GM19023 (cell line): ENCODE measurements at regions not wholly inside any gene's neighbourhood (a gene's known extent, or its start where the extent isn't known, plus 50 kb on each side); places are given as distances from the start of the nearest gene placed in this dataset.

ENCODE experiments used
- ATAC-seq: cut with Tn5 transposase; IDR thresholded peaks from one replicate; pipeline ENCODE4 v1.9.1; 2021; ENCODE audit warnings: mild to moderate bottlenecking, moderate library complexity; ENCODE audit not compliant: unreplicated experiment

DNA sequence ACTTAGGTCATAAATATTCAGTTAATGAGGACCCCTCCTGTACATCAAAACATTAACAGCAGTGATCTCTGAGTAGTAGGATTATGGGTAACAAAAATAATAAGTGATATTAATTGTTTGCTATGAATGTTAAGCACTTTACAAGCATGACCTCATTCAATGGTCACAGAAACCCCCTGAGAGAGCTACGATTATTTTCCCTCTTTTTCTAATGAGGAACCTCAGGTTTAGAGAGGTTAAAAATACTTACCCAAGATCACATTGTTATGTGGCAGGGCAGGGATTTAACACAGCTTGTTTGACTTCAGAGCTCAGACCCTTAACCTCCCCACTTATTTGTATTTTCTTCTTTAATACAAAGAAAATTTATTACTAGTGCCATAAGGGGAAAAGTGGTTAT is 228.2 kb downstream of the TBL1XR1 start:
- ATAC-seq, result no peak

DNA sequence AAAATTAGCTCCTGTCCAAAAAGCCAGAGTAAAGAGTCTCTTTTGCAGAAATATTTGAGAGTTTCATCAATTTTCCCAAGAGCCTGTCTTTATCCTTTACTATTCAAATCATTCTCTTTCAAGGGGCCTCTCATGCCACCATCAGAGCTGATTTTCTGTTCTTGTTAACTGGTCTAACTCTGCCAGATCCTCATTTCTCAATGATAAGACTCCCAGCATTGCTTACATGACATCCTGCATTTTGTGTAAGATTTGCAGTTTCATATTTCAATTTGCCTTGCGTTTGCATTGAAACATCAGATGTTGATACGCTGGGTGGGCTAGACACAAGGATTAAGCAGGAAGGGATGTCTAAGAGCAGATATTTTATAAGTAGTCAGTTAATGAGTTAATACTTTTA is 228.7 kb downstream of the TBL1XR1 start:
- ATAC-seq, result no peak

DNA sequence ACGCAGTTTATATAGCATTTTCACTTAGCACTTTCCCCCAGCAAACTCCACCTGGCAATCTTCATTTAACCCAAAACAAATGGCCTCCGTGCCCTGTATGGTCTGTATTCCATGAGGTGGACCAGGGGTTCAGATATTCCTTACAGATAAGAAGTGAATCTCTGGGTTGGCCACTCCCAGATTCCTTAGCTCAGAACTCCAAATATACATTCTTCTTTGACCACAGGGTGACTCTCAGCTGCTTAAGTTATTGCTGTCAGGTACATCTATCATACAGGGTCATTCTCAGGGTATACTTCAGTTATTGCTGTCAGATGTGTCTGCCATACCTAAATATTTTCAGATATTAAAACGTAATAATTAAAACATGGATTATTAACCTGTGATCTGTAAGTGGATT is 229.8 kb downstream of the TBL1XR1 start:
- no peak for ATAC-seq

DNA sequence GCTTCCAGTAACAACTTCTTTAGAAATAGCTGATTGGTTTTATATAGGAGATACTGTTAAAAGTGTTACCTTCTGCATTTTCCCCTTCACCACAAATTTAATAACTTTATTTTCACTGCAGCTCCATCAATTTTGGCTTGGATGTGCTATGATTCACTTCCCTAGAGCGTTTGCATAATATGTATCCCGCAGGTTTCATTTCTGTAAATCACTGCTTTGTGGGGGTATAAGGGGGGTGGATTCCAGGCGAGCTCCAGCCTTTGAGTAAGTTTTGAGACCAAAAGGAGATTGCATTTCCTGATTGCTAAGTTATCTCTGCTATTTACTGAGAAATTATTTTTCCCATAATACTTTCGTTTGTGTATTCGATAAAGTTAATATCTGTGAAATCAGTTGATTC is 232.6 kb downstream of the TBL1XR1 start:
- ATAC-seq, result no peak

DNA sequence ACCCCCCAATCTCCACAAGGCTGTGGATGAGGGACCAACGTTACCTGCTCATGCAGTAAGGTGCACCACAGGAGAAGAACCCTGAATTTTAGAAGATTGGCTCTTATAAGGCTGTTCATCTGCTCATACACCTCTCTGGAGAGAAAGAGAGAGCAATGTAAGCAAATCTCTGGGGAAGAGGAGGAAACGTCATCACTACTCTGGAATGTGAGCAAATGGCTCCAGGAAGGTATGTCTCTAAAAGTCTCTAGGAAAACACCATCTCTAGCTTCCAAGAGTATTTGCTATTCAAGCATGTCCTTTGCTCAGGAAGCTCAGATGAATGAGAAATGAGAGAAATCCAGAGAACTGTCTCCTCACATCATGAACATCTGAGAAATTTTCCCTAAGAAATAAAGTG is 235.4 kb downstream of the TBL1XR1 start:
- ATAC-seq, result no peak

DNA sequence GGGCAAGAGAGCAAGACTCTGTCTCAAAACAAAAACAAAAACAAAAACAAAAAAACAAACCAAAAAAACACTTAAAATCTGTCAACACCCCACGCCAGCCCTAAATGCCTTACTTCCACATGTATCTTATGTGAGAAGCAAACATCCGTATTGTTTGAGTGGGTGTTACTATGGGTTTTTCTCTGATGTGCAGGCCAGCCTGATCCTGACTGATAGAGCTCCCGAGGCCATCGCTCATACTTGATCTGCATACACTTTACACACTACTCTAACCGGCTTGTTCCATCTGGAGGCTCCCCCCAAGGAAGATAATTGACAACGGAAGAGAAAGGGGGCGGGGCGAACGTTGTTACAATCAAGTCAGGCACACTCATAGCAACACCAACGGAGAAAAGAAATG is 237.4 kb downstream of the TBL1XR1 start:
- ATAC-seq, result no peak

DNA sequence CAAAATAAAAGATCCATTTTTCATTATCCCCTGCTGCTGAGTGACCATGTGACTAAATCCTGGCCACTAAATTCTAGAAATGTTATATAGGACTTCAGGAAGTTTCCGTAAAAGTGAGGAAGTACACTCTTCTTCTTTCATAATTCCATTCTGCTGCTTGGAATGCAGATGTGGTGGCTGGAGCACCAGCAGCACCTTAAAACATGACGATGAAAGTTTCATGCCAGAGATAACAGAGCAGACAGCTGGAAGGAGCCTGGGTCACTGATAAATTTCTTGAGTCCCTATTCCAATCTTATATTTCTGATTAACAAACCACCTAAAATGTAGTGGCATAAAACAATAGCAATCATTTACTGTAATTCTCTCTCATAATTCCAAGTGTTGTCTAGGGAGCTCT is 238.7 kb downstream of the TBL1XR1 start:
- no peak for ATAC-seq

DNA sequence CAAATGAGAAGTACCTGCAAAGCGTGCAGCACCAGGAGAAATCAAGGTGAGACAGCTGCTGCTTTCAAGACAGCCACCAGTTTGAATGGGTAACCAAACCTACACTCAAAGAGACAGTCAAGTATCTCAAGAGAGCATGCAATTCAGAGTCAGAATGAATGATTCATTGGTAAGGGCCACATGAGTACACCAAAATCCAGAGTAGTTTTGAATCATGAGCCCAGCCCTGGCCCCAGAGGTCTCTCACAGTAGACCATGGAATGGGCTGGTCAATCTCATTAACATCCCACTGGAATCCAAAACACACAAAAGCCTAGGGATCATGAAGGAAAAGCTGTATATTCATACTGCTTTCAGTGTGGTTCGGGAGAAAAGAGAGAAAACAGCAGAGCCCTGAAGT is 242.8 kb downstream of the TBL1XR1 start:
- ATAC-seq, result no peak

DNA sequence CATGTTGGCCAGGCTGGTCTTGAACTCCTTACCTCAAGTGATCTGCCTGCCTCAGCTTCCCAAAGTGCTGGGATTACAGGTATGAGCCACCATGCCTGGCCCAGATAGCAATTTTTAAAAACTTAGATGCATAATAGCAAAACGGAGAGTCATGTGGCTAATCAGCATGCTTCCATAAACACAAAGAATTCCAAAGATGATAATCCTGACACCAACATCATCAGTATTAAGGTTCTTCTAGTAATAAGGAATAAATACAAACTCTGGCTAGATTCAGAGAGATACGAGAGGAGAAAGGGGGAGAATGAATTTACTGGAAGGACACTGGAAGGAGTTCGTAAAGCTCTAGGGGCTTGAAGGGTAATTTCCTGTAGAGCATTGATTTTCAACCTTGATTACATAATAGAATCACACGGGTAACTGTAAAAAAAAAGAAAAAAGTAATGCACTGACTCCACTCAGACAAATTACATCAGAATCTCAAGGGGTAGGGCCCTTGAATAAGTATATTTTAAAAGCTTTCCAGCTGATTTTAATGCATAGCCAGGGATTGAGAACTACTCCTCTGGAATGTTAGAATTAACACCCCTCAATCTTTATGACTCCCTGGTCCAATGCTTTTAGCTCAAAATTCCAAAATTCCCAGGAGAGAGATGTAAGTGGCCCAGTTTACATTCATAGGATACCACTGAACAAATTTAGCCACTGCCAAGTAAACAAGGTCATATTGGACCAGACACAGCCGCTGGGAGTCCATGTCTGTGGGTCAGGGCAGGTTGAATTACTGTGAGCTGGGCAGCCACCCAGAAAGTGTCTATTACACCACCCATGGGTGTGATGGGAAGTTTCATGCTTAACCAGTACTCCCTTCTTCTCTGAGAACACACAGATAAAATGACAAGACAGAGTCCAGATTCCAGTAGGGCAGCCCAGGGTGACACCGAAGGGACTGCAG is 243.9 kb downstream of the TBL1XR1 start:
- no peak for ATAC-seq

DNA sequence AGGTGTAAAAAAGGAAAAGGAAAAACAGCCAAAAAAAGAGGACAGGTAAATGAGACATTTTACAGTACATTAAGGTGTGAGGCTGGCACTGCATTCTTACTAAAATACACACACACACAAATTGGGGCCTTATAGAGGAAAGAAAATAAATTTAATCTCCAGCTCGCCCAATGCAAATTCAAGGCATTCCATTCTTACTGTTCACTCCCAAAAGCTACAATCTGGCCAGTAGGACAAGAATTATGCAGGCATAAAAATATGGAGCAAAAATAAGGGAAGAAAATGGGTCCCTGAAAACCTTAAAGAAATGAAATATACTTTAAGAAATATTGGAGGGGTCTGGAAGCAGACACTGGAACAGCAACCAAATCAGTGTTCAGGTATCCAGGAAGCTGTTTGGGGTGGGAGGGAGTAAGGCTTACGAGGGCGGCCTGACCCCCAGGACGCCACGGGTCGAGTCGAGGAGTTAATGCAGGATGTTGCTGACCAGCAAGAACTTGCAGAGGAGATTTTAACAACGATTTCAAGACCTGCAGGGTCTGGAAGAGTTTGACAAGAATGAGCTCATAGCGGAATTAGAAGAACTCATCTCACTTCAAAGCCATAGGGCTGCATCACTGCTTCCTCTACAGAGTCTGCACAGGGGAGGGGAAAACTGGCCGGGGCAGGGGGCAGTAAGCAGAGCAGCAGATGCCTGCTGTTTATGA is 245.5 kb downstream of the TBL1XR1 start:
- no peak for ATAC-seq

DNA sequence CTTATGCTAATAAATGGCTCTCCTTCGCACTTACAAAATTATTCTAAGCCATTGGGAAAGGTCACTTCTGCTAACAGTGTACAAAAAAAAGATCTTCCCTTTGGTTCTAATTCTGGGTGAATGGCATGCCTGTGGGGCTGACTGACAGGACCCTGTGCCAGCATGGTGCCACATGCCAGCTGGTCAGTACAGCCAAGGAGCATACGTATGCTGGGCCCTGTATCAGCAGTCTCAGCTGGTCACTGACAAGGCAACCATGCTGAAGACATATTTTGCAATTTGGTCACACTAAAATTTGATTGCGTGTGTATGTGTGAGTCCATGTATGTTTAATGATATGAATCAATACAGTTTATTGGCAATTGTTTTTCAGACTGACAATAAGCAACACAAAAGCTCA is 246.1 kb downstream of the TBL1XR1 start:
- no peak for ATAC-seq

DNA sequence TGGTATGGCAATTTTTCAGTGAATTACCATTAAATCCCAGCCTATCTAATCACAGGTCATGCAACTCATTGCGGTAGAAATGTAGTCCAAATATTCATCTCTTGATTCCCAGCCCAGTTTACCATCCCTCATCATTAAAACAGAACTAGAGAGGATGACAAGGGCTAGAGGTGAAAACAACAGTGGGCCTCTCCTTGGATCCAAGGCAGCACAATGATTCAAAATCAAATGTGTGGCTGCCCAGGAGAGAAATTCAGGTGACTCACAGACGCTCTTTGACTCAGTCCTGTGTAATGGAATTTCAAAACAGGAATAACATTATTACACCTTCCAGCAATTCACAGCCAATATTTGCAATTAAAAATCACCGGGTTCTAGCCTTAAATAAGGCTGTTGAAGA is 246.5 kb downstream of the TBL1XR1 start:
- no peak for ATAC-seq

DNA sequence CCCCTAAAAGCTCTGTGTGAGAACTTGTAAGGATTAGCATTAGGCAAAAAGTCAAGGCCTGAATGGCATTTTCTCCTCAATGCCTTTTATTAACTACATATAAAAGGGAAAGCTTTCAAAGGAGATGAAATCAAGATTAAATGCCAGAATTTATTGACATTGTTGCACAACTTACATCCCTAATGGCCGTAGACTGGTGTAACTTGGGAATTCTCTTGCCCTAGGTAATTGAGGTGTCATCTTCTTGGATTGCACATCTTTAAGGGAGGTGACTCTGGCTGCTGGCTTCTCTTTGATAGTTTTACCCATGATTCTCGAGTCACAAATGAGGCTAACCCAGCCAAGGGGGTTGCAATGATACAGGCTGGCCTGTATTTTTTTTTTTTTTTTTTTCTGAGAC is 249.1 kb downstream of the TBL1XR1 start:
- no peak for ATAC-seq

DNA sequence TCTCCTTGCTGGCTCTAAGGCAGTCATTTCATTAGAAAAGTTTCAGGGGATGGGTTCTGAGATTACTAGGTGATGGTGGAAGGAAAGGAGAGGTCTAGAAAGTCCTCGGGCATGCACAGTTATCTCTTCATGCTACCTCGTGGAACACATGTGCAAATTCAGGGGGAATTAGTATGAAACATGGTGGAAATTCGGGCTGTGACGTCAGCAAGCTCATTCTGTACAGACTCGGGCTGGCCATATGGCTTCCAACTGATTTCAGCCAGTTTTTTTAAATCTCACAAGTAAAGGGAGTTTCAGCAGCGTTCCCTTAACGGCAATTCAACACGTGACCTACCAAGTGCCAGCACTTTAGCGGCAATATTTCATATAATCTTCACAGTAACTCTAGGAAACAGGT is 251.1 kb downstream of the TBL1XR1 start:
- no peak for ATAC-seq

DNA sequence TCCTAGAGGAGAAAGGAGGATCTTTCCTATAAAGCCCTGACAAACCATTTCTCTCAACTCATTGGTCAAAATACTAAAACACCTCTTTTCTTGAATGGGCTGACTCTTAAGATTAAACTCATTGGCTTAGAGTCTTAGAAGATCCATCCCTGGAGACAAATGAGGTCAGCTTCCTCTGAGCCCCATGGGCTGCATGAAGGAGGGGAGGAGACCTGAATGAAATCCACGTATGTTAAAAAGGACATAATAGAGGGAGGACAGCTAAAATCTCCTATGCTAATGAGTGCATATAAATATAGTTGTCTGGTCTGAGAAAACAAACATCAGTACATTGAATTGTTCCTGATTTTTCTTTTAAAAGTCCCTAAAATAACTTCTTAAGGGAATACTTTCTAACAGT is 255.0 kb downstream of the TBL1XR1 start:
- ATAC-seq, result no peak

DNA sequence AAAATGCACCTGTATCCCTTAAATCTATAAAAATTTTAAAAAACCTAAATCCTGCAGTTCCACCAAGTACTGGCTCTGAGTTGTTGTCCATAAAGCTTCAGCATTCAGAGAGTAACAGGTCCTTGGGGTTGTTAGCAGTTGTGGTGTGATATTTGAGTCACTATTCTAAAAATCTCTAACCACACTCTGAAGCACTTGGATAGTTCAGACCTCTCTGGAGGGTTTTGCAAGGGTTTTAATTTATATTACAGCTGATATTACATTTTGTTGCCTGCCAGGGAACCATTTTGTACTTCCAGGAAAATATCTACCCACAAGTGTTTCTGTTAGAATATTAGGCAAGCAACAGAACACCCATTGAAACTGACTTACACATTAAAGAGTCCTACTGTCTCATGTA is 255.6 kb downstream of the TBL1XR1 start:
- no peak for ATAC-seq

DNA sequence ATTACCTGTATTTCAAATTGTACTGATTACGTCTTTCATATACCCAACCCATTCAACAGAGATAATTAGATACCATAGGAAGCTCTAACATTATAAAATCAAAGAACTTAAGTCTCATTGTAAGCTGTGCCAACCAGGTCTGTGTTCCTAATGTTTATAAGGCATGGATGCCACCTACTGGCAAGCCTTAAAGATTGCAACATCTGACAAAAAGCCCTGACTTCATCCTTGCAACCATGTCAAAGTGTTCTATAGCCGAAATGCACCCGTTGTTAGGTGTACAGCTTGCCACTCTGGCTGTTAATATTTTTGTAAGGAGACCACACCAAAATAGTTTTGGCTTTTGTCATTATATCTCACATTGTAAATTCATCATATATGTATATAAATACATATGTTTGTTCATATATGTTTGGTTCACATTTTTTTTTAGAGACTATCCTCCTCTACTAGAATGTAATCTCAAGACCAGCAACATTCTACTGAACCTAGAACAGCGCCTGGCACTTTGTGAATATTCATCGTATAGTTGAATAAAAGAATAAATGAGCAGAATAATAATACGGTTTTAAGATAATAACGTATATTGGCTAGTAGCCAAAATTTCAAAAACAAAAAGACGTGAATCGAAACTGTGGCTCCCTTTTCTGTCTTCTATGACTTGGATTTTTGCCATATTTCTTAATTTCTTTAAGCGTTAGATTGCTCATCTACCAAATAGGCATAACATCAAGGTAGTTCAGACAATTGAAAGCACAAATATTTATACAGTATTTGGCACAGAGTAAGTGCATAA is 258.1 kb downstream of the TBL1XR1 start:
- peak; percentile 96 for ATAC-seq

DNA sequence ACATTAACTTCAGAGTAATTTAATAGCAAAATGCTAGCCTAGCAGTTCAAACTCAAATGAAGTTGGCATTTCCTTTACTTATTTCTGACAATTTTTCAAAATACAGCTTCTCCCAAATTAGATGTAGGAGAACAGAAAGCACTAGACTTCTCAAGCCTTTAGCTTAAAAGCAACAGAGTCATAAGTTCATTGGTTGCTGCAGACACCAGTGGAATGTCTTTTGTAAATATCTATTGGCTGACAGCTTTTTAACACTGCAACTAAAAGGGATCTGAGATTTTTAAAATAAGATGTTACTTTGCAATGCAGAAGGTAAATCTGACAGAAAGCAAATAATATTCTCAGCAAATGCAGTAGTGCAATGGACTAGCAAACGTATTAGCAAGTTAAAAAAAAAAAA is 259.3 kb downstream of the TBL1XR1 start:
- ATAC-seq, result no peak

DNA sequence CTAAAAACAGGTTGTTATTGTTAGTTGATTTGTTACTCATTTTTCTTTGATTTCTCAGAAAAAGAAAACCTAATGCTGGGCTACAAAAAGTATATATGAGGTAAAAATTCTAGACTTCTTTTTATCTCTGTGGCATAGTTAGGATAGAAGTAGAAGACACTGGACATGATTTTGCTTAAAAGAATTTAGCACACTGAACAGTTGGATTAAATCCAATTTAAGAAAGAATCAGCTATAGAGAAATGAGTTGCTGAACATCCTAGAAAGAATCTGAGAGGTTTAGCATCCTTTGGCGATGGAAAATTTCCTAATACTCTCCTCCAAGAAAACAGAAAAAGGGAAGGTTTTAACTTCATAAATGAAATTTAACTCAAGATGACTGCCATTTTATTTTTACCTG is 259.7 kb downstream of the TBL1XR1 start:
- ATAC-seq, result no peak

DNA sequence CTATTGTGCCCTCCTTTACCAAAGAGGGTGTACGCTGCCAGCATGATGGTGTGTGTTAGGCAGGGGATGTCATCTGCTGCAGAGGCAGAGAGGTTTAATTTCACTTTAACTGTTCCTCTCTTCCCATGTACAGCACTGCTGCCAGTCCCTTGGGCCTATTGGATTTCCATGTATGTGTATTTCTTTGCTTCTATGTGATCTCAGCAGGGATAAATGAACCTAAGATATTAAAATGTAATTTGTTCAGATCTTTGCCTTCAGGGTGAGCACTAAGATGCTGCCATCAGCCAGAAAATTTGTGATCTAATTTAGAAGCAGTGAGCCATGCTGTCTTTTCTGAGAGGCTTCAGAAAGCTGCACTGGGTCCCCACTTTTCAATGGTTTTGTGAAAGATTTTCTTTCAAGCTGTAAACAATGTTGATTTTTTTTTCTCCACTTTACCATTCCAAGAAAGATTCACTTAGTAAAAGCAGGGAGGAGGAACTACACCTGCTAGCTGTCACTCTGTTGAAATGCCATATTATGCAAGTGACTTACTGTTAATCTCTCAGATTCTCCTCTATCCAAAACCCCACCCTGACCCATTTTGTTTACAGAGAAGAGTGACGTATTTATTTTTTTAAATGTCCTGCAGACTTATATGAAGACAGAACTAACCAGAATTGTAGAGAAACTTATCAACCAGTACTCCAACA is 261.9 kb downstream of the TBL1XR1 start:
- ATAC-seq, result no peak

DNA sequence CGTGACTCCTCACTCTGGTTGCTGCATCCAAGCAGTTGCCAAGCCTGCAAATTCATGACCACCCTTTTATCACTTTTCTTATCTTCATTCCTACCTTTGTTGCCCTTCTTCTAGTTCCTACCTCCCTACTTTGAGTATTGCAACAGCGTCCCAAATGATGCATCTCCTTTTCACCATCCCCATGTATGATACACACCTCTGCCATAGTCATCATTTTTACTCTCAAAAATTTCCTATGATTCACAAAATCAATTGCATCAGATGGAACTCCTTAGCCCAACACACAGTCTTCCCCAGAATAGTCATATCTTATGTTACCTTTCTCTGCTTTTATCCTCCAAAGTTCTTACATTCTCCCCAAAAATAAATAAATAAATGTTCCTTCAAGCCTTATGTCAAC is 262.6 kb downstream of the TBL1XR1 start:
- no peak for ATAC-seq
